ENCODE measurements at regions not wholly inside any gene's neighbourhood (a gene's known extent, or its start where the extent isn't known, plus 50 kb on each side); places are given as distances from the start of the nearest gene placed in this dataset.

- DNase-seq (ENCODE audit: low spot score): no peak
- no peak for TF ChIP-seq CTCF (IDR thresholded peaks at IDR 0.05; ENCODE audit: extremely low read depth, missing control alignments)
Measured at GRCh38 chr1:218778257-218779126, 395.2 kb upstream of the LYPLAL1 start.

GRCh38 chr1:218779341-218780100 is 394.2 kb upstream of the LYPLAL1 start:
- no peak for DNase-seq (ENCODE audit: low spot score)
- no peak for TF ChIP-seq CTCF (IDR thresholded peaks at IDR 0.05; ENCODE audit: extremely low read depth, missing control alignments)

- DNase-seq (ENCODE audit: low spot score): no peak
- no peak for TF ChIP-seq CTCF (IDR thresholded peaks at IDR 0.05; ENCODE audit: extremely low read depth, missing control alignments)
Measured at GRCh38 chr1:218783131-218783530, 390.5 kb upstream of the LYPLAL1 start.

- no peak for DNase-seq (ENCODE audit: low spot score)
- no peak for TF ChIP-seq CTCF (IDR thresholded peaks at IDR 0.05; ENCODE audit: extremely low read depth, missing control alignments)
Measured at GRCh38 chr1:218783916-218784315, 389.8 kb upstream of the LYPLAL1 start.

- no peak for DNase-seq (ENCODE audit: low spot score)
Measured at GRCh38 chr1:218785928-218786327, 387.8 kb upstream of the LYPLAL1 start.

GRCh38 chr1:218787826-218788225 is 385.9 kb upstream of the LYPLAL1 start:
- DNase-seq (ENCODE audit: low spot score): no peak
- TF ChIP-seq CTCF (IDR thresholded peaks at IDR 0.05; ENCODE audit: extremely low read depth, missing control alignments): no peak

More at GRCh38 chr1:218785928-218786327, 387.8 kb upstream of the LYPLAL1 start:
- no peak for TF ChIP-seq CTCF (IDR thresholded peaks at IDR 0.05; ENCODE audit: extremely low read depth, missing control alignments)

GRCh38 chr1:218796773-218797172 is 376.9 kb upstream of the LYPLAL1 start:
- no peak for DNase-seq (ENCODE audit: low spot score)
- TF ChIP-seq CTCF (IDR thresholded peaks at IDR 0.05; ENCODE audit: extremely low read depth, missing control alignments): no peak

All from GM20000 (cell line).